ENCODE measurements at regions not wholly inside any gene's neighbourhood (a gene's known extent, or its start where the extent isn't known, plus 50 kb on each side); places are given as distances from the start of the nearest gene placed in this dataset.
"Not testable (repeated sequence)": the region's sequence is repeated elsewhere in the genome, so short reads cannot be mapped to it uniquely, and the experiment has no call there.

DNA sequence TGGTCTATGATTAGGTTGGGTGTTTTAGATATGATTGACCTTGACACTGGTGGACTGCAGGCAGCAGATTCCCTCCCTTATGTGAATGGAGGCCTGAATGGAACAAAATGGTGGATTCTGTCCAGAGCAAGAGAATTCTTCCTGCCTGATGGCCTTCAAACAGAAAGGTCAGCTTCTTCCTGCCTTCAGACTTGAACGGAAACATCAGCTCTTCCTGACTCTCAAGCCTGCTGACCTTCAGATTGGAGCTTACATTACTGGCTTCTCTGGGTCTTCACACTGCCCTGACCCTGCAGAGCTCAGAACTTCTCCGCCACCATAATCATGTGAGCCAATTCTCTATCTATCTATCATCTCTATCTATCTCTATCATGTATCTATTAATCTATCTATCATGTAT, 111.6 kb downstream of the RAMP3 start:
- H2AFZ ChIP-seq (ENCODE audit: low read length) = no peak overlapping the region
- H3K9ac ChIP-seq (ENCODE audit: low read depth, low read length, poor library complexity) = no peak overlapping the region
- no peak overlapping the region for H3K4me2 ChIP-seq (ENCODE audit: insufficient read depth, low read length, poor library complexity, severe bottlenecking)
- H3K27me3 ChIP-seq (ENCODE audit: control insufficient read depth in 3 of 3, insufficient read depth in 3 of 3, low read depth in 1 of 3, low read length in 3 of 3) = peaks cover 0 to 9% (median 0%) of the 10 kb centered on the region in 3 experiments
- H2BK5ac ChIP-seq (ENCODE audit: low read length) = no peak overlapping the region
- H3K18ac ChIP-seq (ENCODE audit: low read length) = no peak overlapping the region
- no peaks in the 10 kb centered on the region for H3K9me3 ChIP-seq (replicated peaks in 1 of 2; ENCODE audit: control insufficient read depth in 2 of 2, insufficient read depth in 1 of 2, low read depth in 1 of 2, low read length in 2 of 2)
- no peak overlapping the region for H2BK12ac ChIP-seq (ENCODE audit: low read length)
- H3K4ac ChIP-seq (ENCODE audit: low read length) = no peak overlapping the region
- no peaks in the 10 kb centered on the region for H3K79me1 ChIP-seq (ENCODE audit: low read depth, low read length)
- no peak overlapping the region for H2BK15ac ChIP-seq (ENCODE audit: low read length)
- H3K23ac ChIP-seq (ENCODE audit: low read depth, low read length, poor library complexity) = no peak overlapping the region
- no peaks in the 10 kb centered on the region for H3K36me3 ChIP-seq (replicated peaks in 1 of 2; ENCODE audit: control insufficient read depth in 2 of 2, insufficient read depth in 2 of 2, low read length in 2 of 2)
- H2BK120ac ChIP-seq (ENCODE audit: low read depth, low read length) = no peak overlapping the region
- H3K4me1 ChIP-seq (ENCODE audit: control insufficient read depth in 2 of 2, insufficient read depth in 1 of 2, low read depth in 1 of 2, low read length in 2 of 2) = no peaks in the 10 kb centered on the region
- no peak overlapping the region for H3K4me3 ChIP-seq (ENCODE audit: low read length in 2 of 2)
- H2AK5ac ChIP-seq (ENCODE audit: low read depth, low read length) = no peak overlapping the region
- WGBS, 2 donors (ENCODE audit: extremely low coverage in 2 of 2, insufficient read length in 2 of 2, insufficient replicate concordance in 1 of 2) = no CpG with 5 or more reads among the region's 2 CpGs
- H4K8ac ChIP-seq (ENCODE audit: low read depth, low read length) = no peak overlapping the region
- no peak overlapping the region for H4K91ac ChIP-seq (ENCODE audit: low read depth, low read length, poor library complexity)
- H3K27ac ChIP-seq (replicated peaks; ENCODE audit: low read length) = no peak overlapping the region
- DNase-seq (ENCODE audit: low spot score) = no peak
- no peak overlapping the region for H3K14ac ChIP-seq (ENCODE audit: low read length)

DNA sequence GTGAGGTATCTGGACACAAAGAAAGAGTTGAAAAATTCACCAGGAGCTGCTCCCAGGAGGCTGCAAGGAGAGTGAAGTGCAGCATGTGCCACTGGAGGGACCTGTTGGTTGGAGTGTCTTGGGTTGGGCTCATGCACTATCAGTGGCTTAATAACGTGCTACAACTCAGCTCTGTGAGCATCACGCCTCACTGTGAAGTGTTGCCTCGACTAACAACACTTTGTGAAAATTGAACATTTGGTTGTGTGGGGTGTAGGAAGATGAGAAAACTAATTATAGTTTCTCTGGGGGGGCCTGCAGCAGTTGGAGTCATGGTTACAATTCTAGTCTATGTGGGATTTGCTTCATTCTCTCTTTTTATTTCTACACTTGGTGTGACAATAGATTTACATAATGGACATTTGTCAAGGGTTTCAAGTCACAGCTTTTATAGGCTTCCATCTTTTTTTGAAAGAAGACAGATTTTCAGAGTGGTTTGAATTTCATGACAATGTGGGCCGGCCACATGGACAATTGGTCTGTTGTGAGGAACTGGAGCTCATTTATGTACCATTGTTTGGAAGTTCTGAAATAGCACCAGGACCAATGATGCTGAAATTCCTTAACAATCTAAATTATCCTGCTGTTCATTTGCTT, 121.3 kb downstream of the RAMP3 start:
- Histone ChIP-seq H3K4me1 (ENCODE audit: control insufficient read depth in 2 of 2, insufficient read depth in 1 of 2, low read depth in 1 of 2, low read length in 2 of 2) (no peaks in the 10 kb centered on the region), H2BK15ac (ENCODE audit: low read length) (no peak overlapping the region), H2BK5ac (ENCODE audit: low read length) (no peak overlapping the region), H3K36me3 (replicated peaks in 1 of 2; ENCODE audit: control insufficient read depth in 2 of 2, insufficient read depth in 2 of 2, low read length in 2 of 2) (no peaks in the 10 kb centered on the region), H3K27ac (replicated peaks; ENCODE audit: low read length) (no peak overlapping the region), H2BK120ac (ENCODE audit: low read depth, low read length) (no peak overlapping the region), H2AFZ (ENCODE audit: low read length) (no peak overlapping the region), H4K91ac (ENCODE audit: low read depth, low read length, poor library complexity) (no peak overlapping the region), H3K18ac (ENCODE audit: low read length) (no peak overlapping the region), H3K27me3 (ENCODE audit: control insufficient read depth in 3 of 3, insufficient read depth in 3 of 3, low read depth in 1 of 3, low read length in 3 of 3) (no peaks in the 10 kb centered on the region), H2BK12ac (ENCODE audit: low read length) (no peak overlapping the region), H2AK5ac (ENCODE audit: low read depth, low read length) (no peak overlapping the region), H3K9ac (ENCODE audit: low read depth, low read length, poor library complexity) (no peak overlapping the region), H3K79me1 (ENCODE audit: low read depth, low read length) (no peaks in the 10 kb centered on the region), H3K9me3 (replicated peaks in 1 of 2; ENCODE audit: control insufficient read depth in 2 of 2, insufficient read depth in 1 of 2, low read depth in 1 of 2, low read length in 2 of 2) (no peaks in the 10 kb centered on the region), H3K4ac (ENCODE audit: low read length) (no peak overlapping the region), H3K23ac (ENCODE audit: low read depth, low read length, poor library complexity) (no peak overlapping the region), H3K4me2 (ENCODE audit: insufficient read depth, low read length, poor library complexity, severe bottlenecking) (no peak overlapping the region), H4K8ac (ENCODE audit: low read depth, low read length) (no peak overlapping the region), H3K4me3 (ENCODE audit: low read length in 2 of 2) (no peak overlapping the region), H3K14ac (ENCODE audit: low read length) (no peak overlapping the region)
- WGBS, 2 donors (ENCODE audit: extremely low coverage in 2 of 2, insufficient read length in 2 of 2, insufficient replicate concordance in 1 of 2) = no CpG with 5 or more reads among the region's 4 CpGs
- no peak for DNase-seq (ENCODE audit: low spot score)

DNA sequence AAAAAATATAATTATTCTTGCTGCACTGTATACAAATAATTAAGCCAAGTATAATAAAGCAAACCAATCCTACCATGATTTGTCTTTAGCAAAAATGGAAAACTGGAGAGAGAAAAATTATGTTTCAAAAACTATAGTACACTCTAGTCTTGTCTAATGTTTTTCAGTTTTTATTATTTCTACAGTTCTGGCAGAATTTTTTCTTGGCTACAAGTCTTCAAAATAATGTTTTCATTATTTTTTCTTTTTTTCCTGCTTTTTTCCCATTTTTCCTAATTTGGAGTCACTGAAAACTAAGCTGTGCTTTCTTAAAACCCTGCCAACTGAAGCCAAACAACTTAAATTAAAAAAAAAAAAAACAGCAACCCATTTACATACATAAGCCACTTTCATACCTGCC, 132.0 kb downstream of the RAMP3 start:
- H2BK5ac ChIP-seq (ENCODE audit: low read length); H3K4ac ChIP-seq (ENCODE audit: low read length); DNase-seq (ENCODE audit: low spot score); H2AK5ac ChIP-seq (ENCODE audit: low read depth, low read length); H3K79me1 ChIP-seq (ENCODE audit: low read depth, low read length); H3K23ac ChIP-seq (ENCODE audit: low read depth, low read length, poor library complexity); H3K36me3 ChIP-seq (replicated peaks in 1 of 2; ENCODE audit: control insufficient read depth in 2 of 2, insufficient read depth in 2 of 2, low read length in 2 of 2); H2AFZ ChIP-seq (ENCODE audit: low read length); H3K27ac ChIP-seq (replicated peaks; ENCODE audit: low read length); H2BK15ac ChIP-seq (ENCODE audit: low read length); H3K27me3 ChIP-seq (ENCODE audit: control insufficient read depth in 3 of 3, insufficient read depth in 3 of 3, low read depth in 1 of 3, low read length in 3 of 3); H3K4me2 ChIP-seq (ENCODE audit: insufficient read depth, low read length, poor library complexity, severe bottlenecking); H3K9me3 ChIP-seq (replicated peaks in 1 of 2; ENCODE audit: control insufficient read depth in 2 of 2, insufficient read depth in 1 of 2, low read depth in 1 of 2, low read length in 2 of 2); H4K8ac ChIP-seq (ENCODE audit: low read depth, low read length); H4K91ac ChIP-seq (ENCODE audit: low read depth, low read length, poor library complexity); H3K14ac ChIP-seq (ENCODE audit: low read length); H3K18ac ChIP-seq (ENCODE audit: low read length); H2BK120ac ChIP-seq (ENCODE audit: low read depth, low read length); H3K4me1 ChIP-seq (ENCODE audit: control insufficient read depth in 2 of 2, insufficient read depth in 1 of 2, low read depth in 1 of 2, low read length in 2 of 2); H3K4me3 ChIP-seq (ENCODE audit: low read length in 2 of 2); H3K9ac ChIP-seq (ENCODE audit: low read depth, low read length, poor library complexity); H2BK12ac ChIP-seq (ENCODE audit: low read length): not testable (repeated sequence)

DNA sequence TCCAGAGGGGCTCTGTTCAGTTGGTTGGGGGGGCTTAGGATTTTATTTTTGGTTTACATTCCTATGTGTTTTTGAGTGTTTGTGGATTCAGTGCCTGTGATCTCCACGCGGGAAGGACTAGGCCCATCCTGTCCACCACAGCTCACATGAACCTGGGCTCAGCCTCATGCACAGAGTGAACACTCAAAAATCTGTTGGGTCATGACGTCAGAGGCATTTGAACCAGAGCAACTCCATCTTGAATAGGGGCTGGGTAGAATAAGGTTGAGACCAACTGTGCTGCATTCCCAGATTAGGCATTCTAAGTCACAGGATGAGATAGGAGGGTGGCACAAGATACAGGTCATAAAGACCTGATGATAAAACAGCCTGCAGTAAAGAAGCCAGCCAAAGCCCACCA, 133.3 kb downstream of the RAMP3 start:
- H2BK5ac ChIP-seq (ENCODE audit: low read length) = no peak overlapping the region
- no peaks in the 10 kb centered on the region for H3K79me1 ChIP-seq (ENCODE audit: low read depth, low read length)
- H3K27me3 ChIP-seq (ENCODE audit: control insufficient read depth in 3 of 3, insufficient read depth in 3 of 3, low read depth in 1 of 3, low read length in 3 of 3) = no peaks in the 10 kb centered on the region
- no CpG with 5 or more reads among the region's 3 CpGs for WGBS, 2 donors (ENCODE audit: extremely low coverage in 2 of 2, insufficient read length in 2 of 2, insufficient replicate concordance in 1 of 2)
- no peak overlapping the region for H2BK12ac ChIP-seq (ENCODE audit: low read length)
- H3K9ac ChIP-seq (ENCODE audit: low read depth, low read length, poor library complexity) = no peak overlapping the region
- no peak overlapping the region for H4K91ac ChIP-seq (ENCODE audit: low read depth, low read length, poor library complexity)
- no peak overlapping the region for H3K23ac ChIP-seq (ENCODE audit: low read depth, low read length, poor library complexity)
- H3K4me1 ChIP-seq (ENCODE audit: control insufficient read depth in 2 of 2, insufficient read depth in 1 of 2, low read depth in 1 of 2, low read length in 2 of 2) = no peaks in the 10 kb centered on the region
- no peak overlapping the region for H2AFZ ChIP-seq (ENCODE audit: low read length)
- H3K14ac ChIP-seq (ENCODE audit: low read length) = no peak overlapping the region
- H3K27ac ChIP-seq (replicated peaks; ENCODE audit: low read length) = no peak overlapping the region
- H2AK5ac ChIP-seq (ENCODE audit: low read depth, low read length) = no peak overlapping the region
- H2BK120ac ChIP-seq (ENCODE audit: low read depth, low read length) = no peak overlapping the region
- no peak for DNase-seq (ENCODE audit: low spot score)
- H3K4ac ChIP-seq (ENCODE audit: low read length) = no peak overlapping the region
- H4K8ac ChIP-seq (ENCODE audit: low read depth, low read length) = no peak overlapping the region
- H3K9me3 ChIP-seq (replicated peaks in 1 of 2; ENCODE audit: control insufficient read depth in 2 of 2, insufficient read depth in 1 of 2, low read depth in 1 of 2, low read length in 2 of 2) = peaks cover 0 to 3% of the 10 kb centered on the region in 2 donors
- H3K4me2 ChIP-seq (ENCODE audit: insufficient read depth, low read length, poor library complexity, severe bottlenecking) = no peak overlapping the region
- no peaks in the 10 kb centered on the region for H3K36me3 ChIP-seq (replicated peaks in 1 of 2; ENCODE audit: control insufficient read depth in 2 of 2, insufficient read depth in 2 of 2, low read length in 2 of 2)
- H2BK15ac ChIP-seq (ENCODE audit: low read length) = no peak overlapping the region
- no peak overlapping the region for H3K4me3 ChIP-seq (ENCODE audit: low read length in 2 of 2)
- H3K18ac ChIP-seq (ENCODE audit: low read length) = no peak overlapping the region

Data from neuronal stem cell (in vitro differentiated cells).